GM21723 (cell line): ENCODE measurements at regions not wholly inside any gene's neighbourhood (a gene's known extent, or its start where the extent isn't known, plus 50 kb on each side); places are given as distances from the start of the nearest gene placed in this dataset.
"Not testable (repeated sequence)": the region's sequence is repeated elsewhere in the genome, so short reads cannot be mapped to it uniquely, and the experiment has no call there.

Experiments
- ATAC-seq: cut with Tn5 transposase; IDR thresholded peaks from one replicate; pipeline ENCODE4 v1.9.1; 2021; ENCODE audit warnings: mild to moderate bottlenecking, moderate library complexity; ENCODE audit not compliant: unreplicated experiment

DNA sequence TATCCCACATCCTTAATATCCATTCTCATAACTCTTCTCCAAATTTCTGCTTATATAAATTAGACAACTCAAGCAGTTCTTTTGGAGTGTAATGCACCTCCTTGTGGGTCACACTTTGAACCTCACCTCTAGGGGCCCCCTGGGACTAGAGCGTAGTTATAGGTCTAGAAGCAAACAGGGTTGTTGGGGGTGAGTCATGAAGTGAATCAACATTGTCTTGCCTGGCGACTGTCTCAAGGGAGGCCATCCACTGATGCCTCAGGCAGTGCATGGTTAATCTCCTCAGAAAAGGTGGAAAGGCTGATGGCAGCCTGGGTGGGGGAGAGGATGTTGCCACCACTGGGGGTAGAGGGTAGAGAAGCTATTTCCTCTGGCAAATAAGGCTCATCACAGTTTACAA lies 129.1 kb downstream of the TNFRSF21 start:
- ATAC-seq: no peak

DNA sequence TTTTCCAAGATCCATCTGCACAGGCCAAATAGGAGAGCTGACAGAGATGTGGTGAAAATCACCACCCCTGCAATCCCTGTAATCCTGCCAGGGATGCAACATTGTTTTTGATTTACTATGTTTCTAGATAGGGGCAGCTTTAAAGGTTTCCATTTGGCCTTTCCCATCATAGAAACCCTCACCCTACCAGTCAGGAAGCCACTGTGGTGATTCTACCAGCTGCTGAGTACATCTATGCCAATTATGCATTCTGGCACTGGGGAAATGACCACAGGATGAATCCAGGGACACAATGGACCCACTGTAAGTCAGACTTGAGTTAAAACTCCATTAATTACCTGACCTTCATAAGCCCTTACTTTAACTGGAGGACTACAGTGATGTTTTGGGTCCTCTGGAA lies 130.4 kb downstream of the TNFRSF21 start:
- ATAC-seq: no peak

DNA sequence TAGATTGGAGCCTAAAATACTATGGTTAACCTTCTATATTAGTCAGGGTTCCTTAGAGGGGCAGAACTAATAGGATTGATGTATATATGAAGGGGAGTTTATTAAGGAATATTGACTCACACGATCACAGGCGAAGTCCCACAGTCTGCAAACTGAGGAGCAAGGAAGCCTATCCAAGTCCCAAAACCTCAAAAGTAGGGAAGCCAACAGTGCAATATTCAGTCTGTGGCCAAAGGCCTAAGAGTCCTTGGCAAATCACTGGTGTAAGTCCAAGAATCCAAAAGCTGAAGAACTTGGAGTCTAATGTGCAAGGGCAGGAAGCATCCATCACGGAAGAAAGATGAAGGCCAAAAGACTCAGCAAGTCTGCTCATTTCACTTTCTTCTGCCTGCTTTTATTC lies 133.5 kb upstream of the ADGRF1 start:
- ATAC-seq: no peak

DNA sequence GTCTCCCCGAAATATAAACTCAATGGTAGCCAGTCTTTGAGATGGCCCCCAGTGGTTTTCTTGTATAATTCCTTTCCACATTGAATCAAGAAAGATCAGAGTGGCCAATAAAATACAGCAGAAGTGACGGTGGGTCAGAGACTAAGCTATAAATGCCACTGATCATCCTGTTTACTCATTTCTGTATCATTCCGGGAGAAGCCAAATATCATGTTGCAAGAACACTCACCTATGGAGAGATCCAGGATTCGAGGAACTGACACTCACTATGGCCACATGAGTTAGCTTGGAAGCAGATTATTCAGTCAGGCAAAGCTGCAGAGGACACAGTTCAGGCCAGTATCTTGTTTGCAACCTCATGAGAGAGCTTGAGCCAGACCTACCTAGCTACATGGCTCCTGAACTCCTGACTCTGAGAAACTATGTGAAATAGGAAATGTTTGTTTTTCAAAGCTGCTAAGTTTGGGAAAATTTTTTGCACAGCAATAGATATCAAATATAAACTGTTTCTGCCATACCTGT lies 132.4 kb upstream of the ADGRF1 start:
- no peak for ATAC-seq

DNA sequence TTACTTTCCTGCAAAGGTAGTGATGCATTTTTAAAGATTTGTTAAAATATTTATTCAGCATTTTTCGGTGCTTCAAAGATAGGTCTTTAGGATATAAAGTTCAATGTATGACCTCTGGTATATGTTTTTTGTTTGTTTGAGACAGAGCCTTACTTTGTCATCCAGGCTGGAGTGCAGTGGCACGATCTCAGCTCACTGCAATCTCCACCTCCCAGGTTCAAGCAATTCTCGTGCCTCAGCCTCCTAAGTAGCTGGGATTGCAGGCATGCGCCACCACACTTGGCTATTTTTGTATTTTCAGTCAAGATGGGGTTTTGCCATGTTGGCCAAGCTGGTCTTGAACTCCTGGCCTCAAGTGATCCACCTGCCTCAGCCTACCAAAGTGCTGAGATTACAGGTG lies 131.9 kb upstream of the ADGRF1 start:
- not testable (repeated sequence) for ATAC-seq

DNA sequence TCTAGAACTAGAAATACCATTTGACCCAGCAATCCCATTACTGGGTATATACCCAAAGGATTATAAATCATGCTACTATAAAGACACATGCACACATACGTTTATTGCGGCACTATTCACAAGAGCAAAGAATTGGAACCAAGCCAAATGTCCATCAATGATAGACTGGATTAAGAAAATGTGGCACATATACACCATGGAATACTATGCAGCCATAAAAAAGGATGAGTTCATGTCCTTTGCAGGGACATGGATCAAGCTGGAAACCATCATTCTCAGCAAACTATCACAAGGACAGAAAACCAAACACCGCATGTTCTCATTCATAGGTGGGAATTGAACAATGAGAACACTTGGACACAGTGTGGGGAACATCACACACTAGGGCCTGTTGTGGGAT lies 131.0 kb upstream of the ADGRF1 start:
- not testable (repeated sequence) for ATAC-seq

DNA sequence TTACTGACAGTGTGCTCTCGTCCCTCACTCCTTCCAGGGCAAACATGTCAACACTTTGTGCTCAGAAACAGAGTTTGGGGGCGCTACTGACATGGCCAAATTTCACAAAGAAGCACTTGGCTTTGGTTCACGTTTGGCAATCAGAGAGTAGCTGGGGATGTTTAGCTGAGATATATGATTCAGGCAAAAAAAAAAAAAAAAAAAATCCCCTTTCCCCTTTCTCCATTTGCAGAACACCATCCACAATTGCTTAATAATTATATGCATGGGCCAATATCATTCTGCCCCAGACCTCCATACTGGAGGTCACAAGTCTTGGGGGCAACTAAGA lies 128.4 kb upstream of the ADGRF1 start:
- ATAC-seq: no peak

DNA sequence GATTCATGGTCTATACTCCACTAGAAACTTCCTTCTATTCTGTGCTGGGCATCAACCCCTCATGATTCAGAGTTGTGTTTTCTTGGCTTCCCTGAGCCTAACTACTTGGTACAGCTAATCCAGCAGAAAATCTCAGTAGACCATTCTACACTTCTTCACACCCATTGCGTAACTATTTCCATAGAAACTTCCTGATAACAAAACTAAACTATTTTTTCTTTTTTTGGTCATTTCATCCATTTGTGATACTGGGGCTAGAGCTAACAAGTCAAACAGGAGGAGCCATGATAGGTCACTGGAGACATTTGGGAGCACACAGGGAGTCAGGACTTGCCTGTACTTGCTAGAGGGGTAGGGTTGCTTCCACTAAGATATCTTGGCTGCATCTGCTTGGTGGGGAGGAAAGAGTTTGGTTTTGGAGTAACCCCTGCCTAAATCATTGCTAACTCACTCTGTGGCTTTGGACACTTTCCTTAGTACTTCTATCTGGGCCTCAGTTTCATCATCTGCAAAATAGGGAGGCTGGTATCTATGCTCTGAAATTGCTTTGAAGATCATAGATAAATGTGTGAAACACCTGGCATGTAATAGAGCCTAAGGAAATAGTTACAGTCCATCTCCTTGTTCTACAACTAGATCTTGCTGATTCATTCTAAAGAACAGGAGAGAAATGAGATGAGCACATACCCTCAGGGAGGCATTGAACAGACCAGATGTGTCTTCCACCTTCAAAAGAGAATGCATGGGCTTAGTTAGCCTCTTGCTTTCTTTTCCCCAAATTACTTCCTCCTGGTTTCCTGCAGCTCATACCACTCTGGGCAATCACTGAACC lies 127.9 kb upstream of the ADGRF1 start:
- no peak for ATAC-seq

DNA sequence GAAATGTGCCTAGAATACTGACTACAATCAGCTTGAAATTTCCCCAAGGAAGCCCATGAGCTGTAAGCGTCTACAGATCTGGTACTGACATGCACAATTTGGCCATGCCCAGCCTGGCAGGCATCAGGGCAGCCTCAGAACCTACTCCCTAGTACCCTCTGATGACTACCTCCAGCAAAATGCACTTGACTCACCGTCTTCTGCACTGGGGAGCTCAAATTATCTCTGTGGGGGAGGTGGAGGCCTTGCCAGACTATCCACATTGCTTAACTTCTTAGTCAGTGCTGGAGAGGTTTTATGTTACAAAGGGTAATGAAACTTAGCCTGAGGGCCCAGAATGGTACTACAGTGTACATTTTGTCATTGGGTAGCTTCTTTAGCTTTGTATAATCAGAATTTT lies 126.0 kb upstream of the ADGRF1 start:
- ATAC-seq: no peak

DNA sequence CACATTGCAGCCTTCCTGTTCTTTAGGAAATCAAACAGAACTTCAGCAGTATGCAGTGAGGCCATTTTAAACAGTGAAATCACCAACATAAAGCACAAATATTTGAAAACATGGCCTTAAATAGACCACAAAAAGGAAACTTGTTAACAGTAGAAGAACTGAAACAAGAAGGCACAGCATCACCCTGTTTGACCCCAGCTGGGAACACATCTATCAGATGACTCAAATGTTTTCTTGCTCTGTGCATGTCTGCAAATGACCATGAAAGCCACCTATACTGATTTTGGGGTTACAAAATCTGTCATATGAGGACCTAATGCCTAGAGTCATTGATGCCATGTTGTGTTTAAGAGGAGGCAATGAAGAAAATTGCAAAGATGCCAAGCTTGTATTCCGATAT lies 123.8 kb upstream of the ADGRF1 start:
- peak; percentile 86 for ATAC-seq

DNA sequence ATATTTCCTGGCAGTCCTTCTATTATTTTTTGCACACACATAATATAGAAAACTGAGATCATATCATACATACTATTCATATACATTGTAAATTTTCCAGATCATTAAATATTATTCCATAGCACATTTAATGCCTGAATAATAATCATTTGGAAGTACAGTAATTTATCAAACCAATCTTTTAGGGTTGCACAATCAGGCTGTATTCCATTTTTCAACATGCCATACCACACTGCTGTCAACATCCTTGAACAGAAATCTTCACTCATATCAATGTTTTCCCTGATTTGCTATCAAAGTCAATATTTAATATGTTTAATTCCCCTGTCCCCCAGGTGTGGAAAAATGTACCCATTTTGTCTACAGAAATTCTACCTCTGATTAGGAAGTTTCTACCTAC lies 122.7 kb upstream of the ADGRF1 start:
- ATAC-seq: no peak

DNA sequence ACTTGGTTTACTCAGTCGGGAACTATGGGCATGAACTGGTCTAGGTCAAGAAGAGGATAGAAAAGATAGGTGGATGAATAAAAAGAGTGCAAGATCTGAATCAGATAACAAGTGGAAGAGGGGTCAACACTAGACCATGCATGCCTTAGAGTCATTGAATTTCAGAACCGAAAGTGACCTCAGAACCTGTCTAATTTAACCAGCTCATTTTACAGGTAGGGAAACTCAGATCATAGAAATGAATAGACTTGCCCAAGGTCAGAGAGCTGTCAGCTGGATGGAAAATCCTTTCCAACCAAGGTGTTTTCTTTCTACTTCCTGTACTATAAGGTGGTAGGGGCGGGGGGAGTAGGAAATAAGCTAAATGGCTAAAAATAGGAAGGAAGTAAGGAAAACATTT lies 121.4 kb upstream of the ADGRF1 start:
- no peak for ATAC-seq

DNA sequence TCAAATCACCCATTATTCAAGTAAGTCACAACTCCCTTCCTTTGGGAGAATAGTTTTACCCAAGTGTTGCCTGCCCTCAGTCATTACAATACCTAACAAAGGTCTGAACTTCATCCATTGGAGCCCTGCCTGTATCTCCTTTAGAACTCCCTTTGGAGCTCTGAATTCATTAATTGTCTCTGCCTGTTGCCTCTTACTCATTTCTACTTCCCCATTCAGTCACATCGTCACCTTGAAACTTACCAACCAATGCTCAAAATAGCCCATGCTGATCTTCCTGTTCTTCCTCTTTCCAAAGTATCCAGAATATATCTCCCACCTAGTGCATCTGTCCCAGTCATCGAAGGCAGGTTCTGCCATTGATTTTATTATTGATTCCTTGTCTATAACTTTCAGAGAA lies 120.7 kb upstream of the ADGRF1 start:
- no peak for ATAC-seq

DNA sequence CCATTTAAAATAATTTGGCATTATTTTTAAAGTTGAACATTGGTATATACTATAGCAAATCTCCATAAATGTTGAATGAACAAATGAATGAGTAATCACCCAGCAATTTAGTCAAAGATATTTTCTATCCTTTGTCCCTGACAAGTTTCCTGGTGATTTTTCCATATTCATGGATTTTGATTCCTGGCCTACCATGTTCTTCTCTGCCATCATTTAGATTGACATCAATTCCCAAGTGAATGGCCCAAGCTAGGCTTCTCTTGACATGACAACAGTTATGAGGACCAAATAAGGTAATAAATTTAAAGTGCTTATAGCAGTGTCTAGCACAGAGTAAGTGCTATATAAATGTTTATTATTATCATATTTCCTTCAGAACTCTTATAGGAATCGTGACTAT lies 120.1 kb upstream of the ADGRF1 start:
- no peak for ATAC-seq

DNA sequence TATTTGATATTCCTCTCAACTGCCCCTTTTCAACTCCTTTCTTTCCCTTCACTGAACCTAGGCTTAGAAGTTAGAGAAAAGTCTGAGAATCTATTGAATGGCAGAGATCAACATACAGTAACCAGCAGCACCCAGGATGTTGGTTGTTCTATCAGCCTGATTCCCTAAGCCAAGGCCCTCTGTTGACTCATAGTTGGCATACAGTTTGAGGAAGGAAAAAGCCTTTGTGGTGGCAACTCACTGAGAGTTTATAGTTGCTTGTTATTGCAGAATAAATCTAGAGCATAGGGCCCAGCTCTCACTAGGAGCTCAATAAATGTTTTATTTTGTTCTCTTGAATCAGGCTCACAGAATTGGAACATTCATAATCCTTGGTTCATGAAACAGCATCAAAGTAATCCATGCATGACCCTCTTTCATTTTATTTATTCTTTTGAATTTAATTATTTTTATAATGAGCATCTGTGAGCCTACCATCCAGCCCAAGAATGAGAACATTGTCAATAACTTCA lies 119.1 kb upstream of the ADGRF1 start:
- no peak for ATAC-seq

DNA sequence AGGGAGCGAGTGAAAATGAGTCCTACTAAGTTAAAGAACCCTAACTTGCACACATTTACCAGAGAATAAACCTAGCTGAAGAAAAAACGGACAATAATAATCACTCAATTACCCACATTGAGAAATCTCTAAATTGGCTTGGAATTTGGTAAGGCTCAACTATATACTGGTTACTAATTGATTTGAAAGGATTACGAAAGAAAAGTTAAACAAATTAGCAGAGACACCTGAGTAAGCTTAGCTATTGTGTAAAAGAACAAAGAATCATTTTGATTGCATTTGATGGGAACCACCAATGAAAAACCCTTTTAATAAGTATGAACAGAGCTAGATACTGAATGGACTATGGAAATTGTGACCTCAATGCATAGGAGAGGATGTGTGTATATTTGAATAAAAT lies 118.6 kb upstream of the ADGRF1 start:
- ATAC-seq: no peak

DNA sequence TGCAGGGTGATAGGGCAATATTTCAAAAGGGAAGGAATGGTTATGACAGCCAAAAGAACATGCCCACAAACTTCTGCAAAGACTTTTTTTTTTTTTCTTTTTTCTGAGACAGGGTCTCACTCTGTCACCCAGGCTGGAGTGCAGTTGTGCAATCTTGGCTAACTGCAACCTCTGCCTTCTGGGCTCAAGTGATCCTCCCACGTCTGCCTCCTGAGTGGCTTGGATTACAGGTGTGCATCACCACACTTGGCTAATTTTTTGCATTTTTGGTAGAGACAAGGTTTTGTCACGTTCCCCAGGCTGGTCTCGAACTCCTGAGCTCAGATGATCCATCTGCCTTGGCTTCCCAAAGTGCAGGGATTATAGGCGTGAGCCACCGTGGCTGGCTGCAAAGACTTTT lies 117.6 kb upstream of the ADGRF1 start:
- no peak for ATAC-seq

DNA sequence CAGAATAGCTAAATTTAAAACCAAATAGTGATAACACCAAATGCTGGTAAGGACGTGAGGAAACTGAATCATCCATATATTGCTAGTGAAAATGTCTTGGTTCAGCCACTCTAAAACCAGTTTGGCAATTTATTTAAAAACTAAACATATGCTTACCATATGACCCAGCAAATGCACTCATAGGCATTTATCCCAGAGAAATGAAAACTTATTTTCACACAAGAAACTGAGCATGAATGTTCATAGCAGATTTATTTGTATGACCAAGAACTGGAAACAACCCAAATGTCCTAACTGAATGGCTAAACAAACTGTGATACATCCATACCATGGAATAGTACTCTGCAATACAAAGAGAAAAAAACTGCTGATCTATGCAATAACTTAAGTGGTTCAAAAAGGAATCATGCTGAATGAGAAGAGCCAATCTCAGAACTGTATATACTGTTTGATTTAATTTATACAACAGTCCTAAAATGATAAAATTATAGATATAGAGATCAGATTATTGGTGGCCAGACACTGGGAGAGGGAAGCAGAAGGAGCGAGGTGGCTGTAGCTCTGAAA lies 115.6 kb upstream of the ADGRF1 start:
- no peak for ATAC-seq

DNA sequence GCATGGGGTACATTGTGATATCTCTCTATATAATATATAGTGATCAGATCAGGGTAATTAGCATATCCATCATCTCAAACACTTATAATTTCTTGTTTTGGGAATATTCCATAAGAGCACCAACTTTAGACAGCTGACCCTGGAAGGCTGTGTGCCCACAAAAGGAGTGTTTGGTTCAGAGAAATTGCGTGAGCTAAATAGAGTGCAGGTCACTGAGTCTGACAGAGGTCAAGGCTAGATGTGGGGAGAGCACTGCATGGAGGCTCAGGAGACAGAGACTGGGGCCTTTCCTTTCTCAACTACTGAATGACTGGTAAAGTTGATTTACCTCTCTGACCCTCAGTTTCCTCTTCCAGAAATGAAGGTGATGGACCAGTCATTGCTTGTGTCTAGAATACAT lies 114.9 kb upstream of the ADGRF1 start:
- ATAC-seq: no peak

DNA sequence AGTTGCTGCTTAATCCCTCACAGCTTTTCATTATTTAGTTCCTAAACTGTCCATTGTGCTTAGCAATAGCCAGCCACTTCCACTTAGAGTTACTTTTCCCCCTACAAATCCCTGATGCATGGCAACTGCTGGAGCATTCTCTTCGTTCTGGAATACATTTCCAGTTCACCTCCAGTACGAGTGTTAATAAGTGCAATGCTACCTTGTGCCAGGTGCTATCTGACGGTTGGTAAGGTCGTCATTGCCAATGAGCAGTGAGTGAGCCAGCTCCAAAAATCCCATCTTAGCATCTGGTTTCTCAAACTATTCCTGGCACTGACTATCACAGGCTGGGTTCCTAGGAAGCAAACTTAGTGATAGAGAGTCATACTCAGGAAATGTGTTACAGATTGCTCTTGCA lies 114.1 kb upstream of the ADGRF1 start:
- no peak for ATAC-seq

DNA sequence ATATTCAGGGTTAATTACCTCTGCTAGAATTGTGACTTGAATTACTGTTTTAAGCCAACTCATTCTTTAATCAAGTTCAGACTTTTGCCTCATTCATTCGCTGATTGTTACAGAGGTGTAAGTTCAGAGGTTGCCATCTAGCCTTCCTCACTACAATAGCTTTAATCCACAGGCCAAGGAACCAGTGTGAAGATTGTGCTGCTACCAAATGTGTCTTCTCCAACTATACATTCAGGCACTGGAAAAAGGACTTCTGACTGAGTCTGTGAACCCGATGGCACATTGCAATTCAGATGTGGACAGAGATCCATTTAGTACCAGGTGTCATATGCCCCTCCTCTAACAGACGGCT lies 111.2 kb upstream of the ADGRF1 start:
- ATAC-seq: no peak

DNA sequence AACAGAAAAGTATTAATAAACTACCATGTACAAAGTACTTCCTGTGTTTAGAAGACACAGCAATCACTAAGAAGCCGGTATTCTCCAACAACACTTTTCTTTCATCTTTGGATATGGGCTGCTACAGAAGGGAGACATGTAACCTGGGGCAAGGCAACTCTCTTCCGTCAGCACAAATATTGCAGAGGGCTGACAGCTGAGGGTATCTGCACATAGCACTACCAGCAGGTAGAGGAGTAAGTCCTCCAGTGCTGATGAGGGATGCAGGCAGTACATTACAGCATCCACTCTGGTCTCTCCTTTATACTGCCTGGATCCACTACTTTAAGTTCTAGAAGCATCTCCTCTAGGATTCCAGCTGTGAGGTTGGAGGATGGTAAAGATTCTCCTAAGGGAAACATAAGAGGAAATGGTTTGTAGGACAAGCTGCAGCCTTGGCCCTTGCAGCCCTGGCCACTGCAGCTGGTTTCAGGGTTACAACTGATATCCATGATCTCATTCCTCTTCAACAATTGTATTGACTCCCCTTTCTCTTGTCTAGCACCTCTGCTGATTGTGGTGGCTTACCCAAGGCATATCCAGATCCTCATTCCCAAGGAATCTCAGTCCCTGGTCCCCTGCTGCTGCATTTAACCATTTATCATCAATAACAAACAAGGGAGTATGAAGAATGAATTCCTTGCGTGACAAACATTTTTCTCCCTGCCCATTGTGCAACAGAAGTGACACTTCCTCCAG lies 110.7 kb upstream of the ADGRF1 start:
- no peak for ATAC-seq
